ENCODE measurements at regions not wholly inside any gene's neighbourhood (a gene's known extent, or its start where the extent isn't known, plus 50 kb on each side); places are given as distances from the start of the nearest gene placed in this dataset.

- Histone ChIP-seq H3K27ac (no peak overlapping the region), H3K9me3 (ENCODE audit: severe bottlenecking) (no peaks in the 10 kb centered on the region), H3K27me3 (ENCODE audit: insufficient read depth, low read depth, severe bottlenecking) (peaks cover 86% of the 10 kb centered on the region), H3K4me3 (ENCODE audit: low read depth, low read length) (no peak overlapping the region), H3K36me3 (no peaks in the 10 kb centered on the region)
- no peak for TF ChIP-seq CTCF (IDR thresholded peaks at IDR 0.05; ENCODE audit: low read depth, low read length)
- no peak for DNase-seq
These were observed 623.1 kb downstream of the MBD2 start for GRCh38 chr18:53601344-53601743.

GRCh38 chr18:53586923-53587322, 637.5 kb downstream of the MBD2 start:
- TF ChIP-seq CTCF (IDR thresholded peaks at IDR 0.05; ENCODE audit: low read depth, low read length) = no peak
- Histone ChIP-seq H3K9me3 (ENCODE audit: severe bottlenecking) (peaks cover 5% of the 10 kb centered on the region), H3K36me3 (no peaks in the 10 kb centered on the region), H3K27ac (no peak overlapping the region), H3K4me3 (ENCODE audit: low read depth, low read length) (no peak overlapping the region), H3K27me3 (ENCODE audit: insufficient read depth, low read depth, severe bottlenecking) (peaks cover 36% of the 10 kb centered on the region)
- no peak for DNase-seq

All from WERI-Rb-1 (cell line).